NCI-H2171 treated with DMSO at 0.1 percent for 48 hours (cell line): ENCODE measurements at regions not wholly inside any gene's neighbourhood (a gene's known extent, or its start where the extent isn't known, plus 50 kb on each side); places are given as distances from the start of the nearest gene placed in this dataset.

Experiments
- DNase-seq: peaks from one replicate; lab custom pipeline; 2025; lab: John Stamatoyannopoulos, UW

DNA sequence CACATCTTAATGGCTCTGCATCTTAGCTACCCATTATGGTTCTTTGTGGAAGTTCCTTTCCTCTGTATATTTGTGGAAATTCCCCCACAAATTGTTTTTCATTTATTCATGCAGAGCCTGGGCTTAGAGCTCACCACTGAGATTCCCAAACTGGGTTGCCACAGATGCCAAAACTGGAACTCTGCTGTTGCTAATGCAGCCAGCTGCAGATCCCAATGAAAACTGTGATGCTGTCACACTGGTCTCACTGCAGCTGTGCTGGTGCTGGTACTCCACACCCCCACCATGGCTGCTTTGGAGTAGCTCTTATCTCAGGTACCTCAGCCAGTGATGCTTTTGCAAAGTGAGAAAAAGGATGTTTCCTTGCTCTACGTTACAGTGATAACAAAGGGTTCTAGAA, 87.7 kb downstream of the DCK start:
- DNase-seq: no peak

DNA sequence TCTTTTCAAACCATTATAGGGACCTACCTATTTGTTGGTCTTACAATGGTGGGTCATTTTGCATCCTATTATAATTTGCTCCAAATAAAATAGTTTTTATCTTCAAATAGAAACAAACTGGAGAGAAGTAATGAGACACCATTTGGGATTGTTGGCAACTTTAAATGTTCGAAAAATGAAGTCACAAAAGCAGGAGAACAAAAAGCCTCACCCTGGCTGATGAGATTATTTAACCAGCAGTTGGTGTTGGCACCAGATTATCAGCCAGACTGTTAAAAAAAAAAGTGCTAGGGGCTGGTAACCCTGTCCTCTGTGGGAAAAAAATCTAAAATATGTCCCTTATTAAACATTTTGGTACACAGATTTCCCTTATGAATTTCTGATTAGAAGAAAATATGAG, 100.3 kb downstream of the DCK start:
- DNase-seq: no peak

DNA sequence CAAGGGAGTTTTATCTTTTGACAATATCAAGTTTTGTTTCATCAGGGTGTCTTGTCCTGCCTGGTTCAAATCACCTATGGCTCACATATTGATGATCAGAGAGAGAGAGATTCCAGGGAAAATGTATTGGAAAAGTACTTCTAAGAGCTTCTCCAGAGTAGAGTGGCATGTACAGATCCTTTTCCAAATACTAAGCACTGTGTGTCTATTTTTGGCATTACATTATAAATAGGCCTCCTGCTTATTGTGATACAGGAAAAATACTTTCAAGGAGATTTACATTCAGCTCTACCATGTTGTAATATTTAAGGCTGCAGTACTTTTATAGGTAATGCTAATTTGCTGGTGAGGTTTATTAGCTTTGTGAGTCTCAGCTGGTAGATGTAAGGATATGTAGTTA, 100.8 kb downstream of the DCK start:
- no peak for DNase-seq

DNA sequence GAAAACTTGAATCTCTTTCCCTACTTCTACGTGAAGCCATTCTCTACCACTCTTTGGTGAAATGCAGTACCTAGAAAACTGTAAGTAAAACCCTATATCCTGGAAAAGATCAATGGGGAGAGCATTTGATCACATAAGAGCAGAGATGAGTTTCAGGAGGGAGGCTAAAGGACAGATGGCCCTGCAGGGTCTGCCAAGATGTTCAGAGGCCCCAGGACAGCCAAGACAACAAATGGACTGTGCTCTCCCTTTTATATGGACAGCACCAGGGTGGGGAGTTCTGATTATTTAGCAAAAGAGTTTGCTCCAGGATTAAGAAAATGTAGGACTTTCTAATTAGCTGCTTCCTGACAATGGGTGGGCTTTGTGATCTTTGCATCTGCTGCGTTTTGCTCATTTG, 101.7 kb downstream of the DCK start:
- DNase-seq: no peak

DNA sequence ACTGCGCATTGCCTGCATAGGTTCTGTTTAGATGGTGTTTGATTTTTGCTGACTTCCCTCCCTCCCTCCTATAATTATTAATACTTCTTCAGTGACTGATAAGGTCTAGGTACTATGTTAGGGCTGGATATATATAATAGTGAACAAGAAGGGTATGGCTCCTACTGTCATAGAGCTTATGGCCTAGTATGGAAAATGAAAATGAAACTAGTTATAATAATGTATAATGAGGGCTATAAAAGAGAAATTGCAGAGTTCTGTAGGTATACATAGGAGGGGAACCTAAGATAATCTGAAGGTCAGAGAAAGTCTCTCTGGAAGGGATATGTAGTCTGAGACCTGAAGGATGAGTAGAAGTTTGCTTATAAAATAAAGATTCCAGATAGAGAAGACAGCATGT, 102.1 kb downstream of the DCK start:
- no peak for DNase-seq

DNA sequence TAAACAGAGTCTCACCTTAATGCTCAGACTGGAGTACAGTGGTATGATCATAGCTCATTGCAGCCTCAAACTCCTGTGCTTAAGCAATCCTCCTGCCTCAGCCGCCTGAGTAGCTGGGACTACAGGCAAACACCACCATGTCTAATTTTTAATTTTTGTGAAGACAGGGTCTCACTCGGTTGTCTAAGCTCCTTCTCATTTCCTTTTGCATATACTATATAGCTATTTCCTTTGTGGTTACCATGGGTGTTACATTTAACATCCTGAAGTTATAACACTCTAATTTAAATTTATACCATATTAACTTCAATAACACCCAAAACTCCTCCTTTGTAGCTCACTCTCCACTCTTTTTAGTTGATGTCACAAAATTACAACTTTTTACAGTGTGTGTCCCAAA, 114.3 kb downstream of the DCK start:
- no peak for DNase-seq

DNA sequence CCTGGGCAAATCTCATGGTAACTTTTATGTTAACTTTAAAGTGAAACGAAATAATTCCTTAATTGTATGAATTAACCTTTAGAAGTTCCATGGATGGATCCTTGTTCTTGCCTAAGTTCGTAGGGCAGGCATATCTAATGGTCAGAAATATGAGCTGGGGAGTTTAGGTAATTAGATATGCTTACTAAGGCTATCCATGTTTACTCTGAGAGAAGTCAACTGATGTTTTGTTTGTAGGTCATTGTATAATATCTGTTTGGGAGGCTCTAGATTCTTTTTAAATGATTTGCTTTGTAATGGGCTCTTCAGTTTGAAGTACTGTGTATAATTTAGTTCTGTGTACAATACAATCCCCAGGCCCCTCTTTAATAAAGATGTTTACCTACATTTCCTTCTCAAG, 117.0 kb downstream of the DCK start:
- no peak for DNase-seq

DNA sequence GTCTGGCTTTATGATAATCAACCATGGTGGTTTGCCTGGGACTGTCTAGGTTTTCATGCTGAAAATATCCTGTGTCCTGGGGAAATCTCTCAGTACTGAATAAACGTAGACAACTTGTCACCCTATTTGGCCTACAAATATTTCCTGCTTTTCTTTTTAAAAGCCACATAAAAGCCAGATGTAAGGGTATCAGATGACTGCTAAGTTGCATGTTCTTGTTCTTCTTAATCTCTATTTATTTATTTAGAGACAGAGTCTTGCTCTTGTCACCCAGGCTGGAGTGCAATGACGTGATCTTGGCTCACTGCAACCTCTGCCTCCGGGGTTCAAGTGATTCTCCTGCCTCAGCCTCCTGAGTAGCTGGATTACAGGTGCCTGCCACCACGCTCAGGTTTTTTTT, 117.7 kb downstream of the DCK start:
- DNase-seq: peak; percentile 28

DNA sequence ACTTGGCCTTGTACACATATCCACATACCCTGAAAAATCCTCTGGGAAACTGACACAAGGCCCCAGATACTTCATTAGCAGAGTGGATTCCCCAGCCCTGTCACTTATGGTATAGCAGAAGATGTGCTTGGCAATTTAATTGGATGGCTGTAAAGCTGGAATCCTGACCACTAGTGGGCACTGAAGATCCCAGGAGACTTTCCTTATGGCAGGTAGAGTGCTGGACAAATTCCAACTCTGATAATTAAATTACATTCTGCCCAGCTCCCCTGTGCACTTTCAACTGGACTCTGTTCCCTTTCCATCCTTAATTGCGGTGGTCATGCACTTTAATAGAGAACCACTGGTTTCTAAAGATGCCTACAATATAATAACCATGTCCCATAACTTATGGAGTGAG, 119.8 kb downstream of the DCK start:
- DNase-seq: no peak

DNA sequence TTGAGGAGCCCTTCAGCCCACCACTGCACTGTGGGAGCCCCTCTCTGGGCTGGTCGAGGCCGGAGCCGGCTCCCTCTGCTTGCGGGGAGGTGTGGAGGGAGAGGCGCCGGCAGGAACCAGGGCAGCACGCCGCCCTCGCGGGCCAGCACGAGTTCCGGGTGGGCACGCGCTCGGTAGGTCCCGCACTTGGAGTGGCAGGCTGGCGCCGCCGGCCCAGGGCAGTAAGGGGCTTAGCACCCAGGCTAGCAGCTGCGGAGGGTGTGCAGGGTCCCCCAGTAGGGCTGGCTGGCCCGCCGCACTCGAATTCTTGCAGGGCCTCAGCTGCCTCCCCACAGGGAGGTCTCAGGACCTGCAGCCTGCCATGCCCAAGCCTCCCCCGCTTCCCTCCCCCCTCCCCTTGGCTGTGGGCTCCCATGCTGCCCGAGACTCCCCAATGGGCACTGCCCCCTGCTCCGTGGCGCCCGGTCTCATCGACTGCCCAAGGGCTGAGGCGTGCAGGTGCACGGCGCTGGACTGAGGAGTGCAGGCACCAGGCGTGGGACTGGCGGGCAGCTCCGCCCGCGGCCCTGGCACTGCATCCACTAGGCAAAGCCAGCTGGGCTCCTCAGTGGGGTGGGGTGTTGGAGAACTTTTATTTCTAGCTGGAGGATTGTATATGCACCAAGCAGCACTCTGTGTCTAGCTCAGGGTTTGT, 127.5 kb downstream of the DCK start:
- no peak for DNase-seq

DNA sequence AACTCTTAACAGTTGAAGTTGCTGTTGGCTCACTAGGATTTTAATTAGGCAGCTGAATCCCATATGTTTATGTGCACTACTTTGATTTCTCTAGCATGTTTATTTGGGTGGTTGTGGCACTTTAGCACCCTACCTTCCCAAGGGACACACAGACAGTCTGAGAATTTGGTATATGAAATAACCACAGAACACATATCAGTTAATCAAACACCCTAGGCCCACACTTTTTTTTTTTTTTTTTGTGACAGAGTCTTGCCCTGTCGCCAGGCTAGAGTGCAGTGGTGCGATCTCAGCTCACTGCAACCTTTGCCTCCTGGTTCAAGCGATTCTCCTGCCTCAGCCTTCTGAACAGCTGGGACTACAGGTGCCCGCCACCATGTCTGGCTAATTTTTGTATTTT, 130.5 kb downstream of the DCK start:
- peak; percentile 1 for DNase-seq

DNA sequence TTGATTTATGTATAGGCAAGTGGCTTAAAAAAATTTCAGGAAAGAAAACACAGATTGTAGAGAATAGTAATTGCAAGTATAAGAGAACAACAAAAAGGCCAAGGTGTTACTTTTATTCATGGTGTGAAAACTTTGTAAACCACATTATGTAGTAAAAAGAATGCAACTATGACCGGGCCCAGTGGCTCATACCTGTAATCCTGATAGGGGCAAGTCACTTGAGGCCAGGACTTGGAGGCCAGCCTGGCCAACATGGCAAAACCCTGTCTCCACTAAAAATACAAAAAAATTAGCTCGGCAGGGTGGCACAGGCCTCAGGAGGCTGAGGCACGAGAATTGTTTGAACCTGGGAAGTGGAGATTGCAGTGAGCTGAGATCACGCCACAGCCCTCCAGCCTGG, 131.7 kb downstream of the DCK start:
- DNase-seq: no peak

DNA sequence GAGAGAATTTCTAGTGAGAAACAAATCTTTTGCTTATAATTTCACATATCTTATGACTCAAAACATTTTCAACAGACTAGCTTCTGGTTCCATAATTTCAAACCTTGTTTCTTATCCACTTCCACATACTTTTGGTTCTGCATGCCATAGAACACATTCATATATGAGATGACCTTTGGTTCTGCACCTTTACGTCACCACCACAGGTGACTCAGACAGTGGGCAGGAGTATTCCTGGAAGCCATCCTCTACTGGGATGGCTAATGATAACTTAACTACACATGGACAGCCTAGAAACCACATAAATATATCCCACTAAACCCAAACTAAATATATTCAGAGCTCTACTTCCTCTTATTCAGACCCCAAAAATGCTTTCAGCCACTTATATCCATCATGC, 133.3 kb downstream of the DCK start:
- DNase-seq: no peak

DNA sequence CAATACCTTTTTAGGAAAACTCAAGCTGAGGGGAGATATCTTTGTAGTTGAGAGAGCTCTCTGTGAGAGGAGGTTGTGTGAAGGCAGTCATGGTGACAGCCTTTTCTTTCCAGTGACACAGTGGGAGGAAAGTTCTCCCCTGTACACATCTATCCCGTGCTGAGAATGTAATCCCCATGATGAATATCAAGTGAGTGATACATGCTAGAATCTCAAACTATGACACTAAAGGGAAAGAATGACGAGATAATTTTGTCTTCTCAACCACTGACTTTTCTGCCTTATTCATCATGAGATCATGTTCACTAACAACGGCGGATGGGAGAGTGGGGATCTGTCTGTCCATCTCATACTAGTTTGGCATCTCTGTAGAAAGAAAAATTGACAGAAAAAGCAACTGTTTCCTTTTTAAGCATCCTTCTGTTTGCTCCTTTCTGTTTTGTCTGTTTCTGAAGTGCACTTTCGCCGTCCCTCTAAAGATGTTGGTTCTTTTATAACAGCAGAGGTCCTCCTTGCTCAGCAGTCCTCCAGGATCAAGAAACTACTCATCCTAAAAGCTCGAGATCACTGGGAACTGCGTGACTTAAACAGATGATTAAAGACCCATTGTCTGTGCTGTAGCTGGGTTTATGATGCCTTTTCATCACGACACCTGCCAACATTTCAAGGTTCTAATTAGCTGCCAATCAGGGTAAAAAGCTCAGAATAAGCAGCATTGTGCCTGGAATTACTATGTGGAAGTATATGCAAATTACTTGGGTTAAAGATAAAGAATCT, 137.6 kb downstream of the DCK start:
- DNase-seq: peak; percentile 1

DNA sequence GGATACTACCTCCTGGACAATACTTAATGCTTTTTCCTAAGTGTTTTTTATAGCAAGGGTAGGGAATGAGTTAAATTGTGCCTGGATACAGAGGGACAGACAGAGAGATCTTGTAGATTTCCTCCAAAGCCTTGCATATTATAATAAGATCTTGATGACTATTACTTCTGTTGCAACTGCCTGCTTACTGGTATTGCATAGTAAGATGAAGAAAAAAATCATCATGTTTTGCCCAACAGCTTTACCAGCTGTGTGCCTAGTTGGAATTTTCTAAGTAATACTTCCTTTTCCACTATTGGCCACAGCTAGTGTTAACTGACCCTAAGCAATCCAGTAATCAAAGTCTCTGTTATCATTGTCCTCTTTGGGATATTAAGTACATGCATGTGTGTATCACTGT, 139.0 kb downstream of the DCK start:
- no peak for DNase-seq

DNA sequence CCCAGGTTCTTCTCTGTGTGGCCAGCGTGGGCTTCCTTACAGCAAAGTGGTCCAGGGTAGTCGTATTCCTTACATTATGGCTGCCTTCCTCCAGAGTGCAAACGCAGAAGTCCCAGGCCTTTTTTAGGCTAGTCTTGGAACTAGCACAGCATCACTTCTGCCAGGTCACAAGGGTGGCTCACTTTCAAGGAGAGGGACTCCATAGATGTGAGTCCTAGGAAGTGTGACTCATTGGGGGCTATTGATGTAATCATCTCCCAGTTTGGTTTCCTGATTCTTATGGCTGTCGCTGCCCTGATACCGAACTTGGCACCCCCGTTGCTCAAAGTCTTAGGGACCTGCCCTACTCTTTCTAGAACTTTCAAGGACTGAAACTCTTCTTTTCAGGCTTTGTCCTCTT, 140.0 kb downstream of the DCK start:
- no peak for DNase-seq

DNA sequence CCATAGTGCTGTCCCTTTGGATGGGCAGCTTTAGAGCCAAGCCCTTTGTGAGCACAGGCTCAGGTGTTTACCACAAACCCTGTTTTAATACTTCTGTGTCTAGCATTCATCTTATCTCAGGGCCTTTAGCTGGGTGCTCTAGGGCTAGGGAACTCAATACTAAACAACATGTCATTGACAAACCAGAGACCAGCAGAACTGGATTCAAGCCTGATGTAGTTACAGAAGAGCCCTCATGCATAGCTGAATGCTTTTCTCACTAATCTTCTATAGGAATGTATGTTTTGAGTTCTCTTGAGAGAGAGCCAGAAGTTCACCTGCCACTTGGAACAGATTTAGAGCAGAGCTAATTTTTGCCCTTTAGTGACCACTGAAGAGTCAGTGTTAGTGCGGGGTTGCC, 142.6 kb downstream of the DCK start:
- no peak for DNase-seq

DNA sequence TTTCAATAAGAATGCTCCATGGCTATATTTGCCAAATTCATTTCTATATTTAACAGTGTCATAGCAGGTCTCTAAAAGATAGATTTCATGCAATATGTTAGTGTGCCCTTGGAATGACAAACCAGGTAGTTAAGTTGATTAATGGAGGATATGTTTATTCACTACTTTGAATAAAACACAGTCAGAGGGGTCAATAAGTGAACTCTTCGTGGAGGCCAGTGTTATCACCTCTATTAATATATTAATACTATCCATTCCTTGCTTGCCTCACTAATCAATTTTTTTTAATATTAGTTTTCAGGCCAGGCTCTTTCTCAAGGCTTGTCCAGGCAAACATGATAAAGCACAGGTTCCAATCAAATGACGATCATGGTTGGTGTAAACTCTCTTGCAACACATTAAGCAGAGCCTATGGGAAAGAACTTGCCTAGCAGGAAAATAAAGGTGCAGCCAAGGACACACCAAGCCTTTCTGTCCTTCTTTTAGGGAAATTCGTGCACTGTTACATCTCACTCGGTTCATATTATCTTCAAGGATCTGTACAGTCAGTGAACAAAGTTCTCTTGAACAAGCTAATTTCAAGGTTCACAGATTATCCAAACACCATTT, 144.7 kb downstream of the DCK start:
- no peak for DNase-seq

DNA sequence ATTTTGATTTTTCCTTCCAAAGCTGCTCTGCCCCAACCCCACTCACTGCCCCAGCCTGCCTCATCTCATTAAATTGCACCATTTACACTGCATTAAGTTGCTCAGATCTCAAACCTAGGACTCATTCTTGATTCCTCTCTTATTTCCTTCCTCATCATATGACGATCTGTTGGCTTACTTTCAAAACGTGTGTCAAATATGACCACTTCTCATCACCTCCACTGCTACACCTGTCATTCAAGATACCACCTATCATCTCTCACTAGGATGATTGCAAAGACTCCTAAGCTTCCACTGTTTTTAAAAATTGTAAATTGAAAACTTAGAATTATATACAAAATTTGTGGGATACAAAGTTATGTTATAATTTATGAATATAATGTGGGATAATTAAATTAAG, 147.1 kb downstream of the DCK start:
- DNase-seq: no peak

DNA sequence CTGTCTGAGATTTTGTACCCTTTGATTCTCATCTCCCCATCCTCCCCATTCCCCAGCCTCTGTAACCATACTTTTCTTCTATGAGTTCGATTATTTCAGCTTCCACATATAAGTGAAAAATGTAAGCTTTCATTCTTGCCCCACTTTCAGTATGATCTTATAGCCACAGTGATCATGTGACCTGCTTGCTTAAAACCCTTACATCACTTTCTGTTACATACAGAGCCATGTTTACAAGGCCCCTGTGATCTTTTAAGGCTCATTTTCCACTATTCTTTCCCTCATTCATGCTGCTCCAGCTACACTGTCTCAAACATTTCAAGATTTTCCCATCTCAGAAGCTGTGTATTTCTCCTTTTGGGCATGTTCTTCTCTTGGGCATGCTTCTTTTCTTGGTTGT, 147.7 kb downstream of the DCK start:
- no peak for DNase-seq

DNA sequence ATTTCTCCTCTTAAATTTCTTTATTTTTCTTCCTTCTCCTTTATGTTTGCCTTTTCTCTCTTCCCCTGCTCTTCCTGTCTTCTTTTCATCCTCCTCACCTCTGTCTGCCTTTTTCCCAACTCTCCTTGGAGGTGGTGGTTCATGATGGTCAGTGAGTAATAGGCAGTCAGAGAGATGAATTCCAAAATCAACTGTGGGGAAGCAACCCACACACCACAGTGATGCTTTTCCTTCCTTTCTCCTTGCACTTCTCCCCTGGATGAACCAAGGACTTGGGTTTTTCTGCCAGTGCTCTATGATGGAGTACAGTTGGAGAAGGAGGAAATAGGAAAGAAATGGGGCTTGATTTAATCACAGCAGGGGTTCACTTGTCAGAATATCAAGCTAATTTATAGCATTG, 153.8 kb downstream of the DCK start:
- no peak for DNase-seq

DNA sequence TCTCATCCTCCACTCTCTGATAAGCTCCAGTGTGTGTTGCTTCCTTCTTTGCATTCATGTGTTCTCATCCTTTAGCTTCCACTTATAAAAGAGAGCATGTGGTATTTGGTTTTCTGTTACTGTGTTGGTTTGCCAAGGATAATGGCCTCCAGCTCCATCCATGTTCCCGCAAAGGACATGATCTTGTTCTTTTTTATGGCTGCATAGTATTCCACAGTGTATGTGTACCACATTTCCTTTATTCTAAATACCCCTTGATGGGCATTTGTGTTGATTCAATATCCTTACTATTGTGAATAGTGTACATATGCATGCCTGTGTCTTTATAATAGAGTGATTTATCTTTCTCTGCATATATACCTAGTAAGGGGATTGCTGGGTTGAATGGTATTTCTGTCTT, 155.1 kb downstream of the DCK start:
- DNase-seq: no peak

DNA sequence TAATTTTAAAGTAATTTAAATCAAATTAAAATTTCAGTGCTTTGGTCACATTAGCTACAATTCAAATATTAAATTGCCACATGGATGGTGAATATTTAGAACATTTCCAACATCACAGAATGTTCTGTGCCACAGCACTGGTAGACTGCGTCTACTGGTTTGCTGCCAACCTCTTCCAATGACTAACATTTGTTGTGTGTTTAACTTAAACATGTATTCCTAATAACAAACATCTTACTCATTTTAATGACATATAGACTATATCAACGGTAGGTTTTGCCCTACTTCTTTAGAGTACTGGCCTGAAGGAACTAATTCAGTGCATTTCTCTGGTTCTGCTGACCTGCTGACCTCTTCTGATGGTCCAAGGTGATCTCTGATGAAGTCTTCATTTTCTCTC, 157.6 kb downstream of the DCK start:
- DNase-seq: no peak

DNA sequence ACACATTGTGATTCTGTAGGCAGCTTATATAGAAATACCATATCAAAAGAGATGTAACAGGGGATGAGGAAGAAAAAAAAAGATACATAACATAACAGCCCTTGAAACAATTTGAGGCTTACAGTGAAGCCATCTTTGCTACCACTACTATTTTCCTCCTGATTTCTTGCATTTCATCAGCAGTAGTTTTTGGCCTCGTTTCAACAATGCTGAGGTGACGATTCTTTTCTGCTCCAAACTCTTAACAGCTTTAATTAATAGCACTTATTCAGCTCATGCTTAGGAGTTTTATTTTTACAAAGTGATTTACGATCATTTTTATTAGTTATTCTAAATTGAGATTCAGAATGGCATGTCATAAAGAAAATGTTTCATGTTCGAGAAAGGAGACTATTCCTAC, 163.2 kb downstream of the DCK start:
- no peak for DNase-seq
